ENCODE measurements at regions not wholly inside any gene's neighbourhood (a gene's known extent, or its start where the extent isn't known, plus 50 kb on each side); places are given as distances from the start of the nearest gene placed in this dataset.

DNA sequence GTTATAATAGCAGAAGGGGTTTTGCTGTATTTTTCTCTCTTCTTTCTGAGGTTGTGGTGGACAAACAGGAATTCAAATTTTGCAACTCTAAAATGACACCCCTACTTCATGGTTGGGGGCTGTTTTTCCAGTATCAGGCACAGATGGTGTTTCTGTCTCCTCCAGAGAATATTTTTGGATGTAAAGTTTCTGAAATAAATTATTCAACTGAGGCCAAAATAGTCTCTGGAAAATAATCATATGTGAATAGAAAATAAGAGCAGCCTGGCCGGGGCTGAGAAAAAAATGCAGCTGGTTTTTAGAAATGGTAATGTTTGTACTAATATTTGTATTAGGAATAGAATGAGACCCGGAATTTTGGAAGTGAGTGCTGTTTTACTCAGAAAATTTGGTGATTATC is 121.3 kb upstream of the ADAMTS9 start:
- Histone ChIP-seq H3K36me3 (ENCODE audit: control insufficient read depth, insufficient read depth, low read length) (no peaks in the 10 kb centered on the region), H3K27ac (ENCODE audit: low read depth, low read length, severe bottlenecking) (no peak overlapping the region), H3K4me1 (ENCODE audit: control insufficient read depth, insufficient read depth, low read length, poor library complexity, severe bottlenecking) (peaks cover 13% of the 10 kb centered on the region), H3K4me3 (ENCODE audit: extremely low read depth, insufficient read depth, low read length, poor library complexity, severe bottlenecking) (no peak overlapping the region), H3K9me3 (ENCODE audit: control insufficient read depth, low read length) (no peaks in the 10 kb centered on the region)
- 90 to 93% methylated on average over 1 of the region's 2 CpGs for WGBS, 2 experiments (ENCODE audit: insufficient coverage in 2 of 2)

DNA sequence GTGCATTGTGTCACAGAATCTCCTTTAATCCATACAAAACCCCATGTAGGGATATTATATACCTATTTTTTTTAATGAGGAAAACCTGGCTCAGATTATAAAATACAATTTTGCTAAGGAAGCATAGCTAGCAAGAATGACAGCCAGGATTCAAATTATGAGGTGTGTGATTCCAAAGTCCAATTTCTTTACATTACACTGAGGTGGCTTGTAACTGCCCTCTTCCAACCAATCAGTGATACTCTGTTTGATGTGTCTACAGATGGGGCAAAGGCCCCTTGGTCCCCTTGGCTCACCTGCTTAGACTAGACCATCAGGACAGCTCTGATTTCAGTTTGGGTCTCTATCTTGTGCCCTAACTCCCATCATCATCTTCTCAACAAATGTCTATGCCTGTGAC is 120.3 kb upstream of the ADAMTS9 start:
- H3K4me3 ChIP-seq (ENCODE audit: extremely low read depth, insufficient read depth, low read length, poor library complexity, severe bottlenecking), result no peak overlapping the region
- H3K27ac ChIP-seq (ENCODE audit: low read depth, low read length, severe bottlenecking), result no peak overlapping the region
- no peaks in the 10 kb centered on the region for H3K36me3 ChIP-seq (ENCODE audit: control insufficient read depth, insufficient read depth, low read length)
- H3K4me1 ChIP-seq (ENCODE audit: control insufficient read depth, insufficient read depth, low read length, poor library complexity, severe bottlenecking), result peaks cover 13% of the 10 kb centered on the region
- H3K9me3 ChIP-seq (ENCODE audit: control insufficient read depth, low read length), result no peaks in the 10 kb centered on the region

DNA sequence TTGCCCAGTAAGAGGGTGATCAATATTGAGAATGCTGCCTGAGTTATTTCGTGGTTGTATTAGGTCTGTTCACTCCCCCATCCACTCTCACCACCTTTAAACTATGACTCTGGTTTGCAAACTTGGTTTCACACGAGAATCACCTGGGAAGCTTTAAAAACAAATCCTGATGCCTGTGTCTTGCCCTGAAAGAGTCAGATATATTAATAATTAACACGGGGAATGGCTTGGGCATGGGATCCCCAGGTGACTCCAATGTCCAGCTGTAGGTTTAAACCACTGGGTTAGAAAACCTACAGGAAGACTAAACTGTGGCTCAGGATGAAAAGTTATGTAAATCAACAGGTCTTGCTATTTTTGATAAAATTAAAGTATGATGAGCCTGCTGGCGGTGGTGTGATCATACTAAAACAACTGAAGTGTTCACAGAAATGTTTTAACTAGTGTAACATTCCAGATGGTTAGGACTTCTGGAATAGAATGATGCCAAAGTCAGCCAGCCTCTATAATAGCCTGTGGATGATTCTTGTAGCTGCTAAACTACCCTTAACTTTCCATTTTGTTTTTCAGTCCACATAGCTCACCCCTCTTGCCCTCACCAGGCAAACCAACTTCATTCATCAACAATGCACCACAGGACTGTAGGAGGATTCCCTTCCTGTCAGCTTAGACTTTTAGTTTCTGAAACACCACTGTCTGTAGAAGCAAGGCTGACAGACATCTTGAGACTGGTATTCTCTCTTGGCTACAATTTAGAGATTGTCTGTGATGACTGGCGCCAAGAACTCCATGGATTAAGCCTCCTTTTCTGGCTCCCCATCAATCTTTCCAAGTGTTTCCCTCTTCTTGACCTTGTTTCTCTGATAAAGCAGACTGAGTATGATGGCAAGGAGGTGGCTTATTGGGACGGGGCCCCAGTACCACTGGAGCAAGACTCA is 119.1 kb upstream of the ADAMTS9 start:
- no peaks in the 10 kb centered on the region for H3K36me3 ChIP-seq (ENCODE audit: control insufficient read depth, insufficient read depth, low read length)
- 89 to 100% methylated on average over 3 of the region's 6 CpGs for WGBS, 2 experiments (ENCODE audit: insufficient coverage in 2 of 2)
- peaks cover 25% of the 10 kb centered on the region for H3K4me1 ChIP-seq (ENCODE audit: control insufficient read depth, insufficient read depth, low read length, poor library complexity, severe bottlenecking)
- H3K27ac ChIP-seq (ENCODE audit: low read depth, low read length, severe bottlenecking), result no peak overlapping the region
- H3K4me3 ChIP-seq (ENCODE audit: extremely low read depth, insufficient read depth, low read length, poor library complexity, severe bottlenecking), result no peak overlapping the region
- H3K9me3 ChIP-seq (ENCODE audit: control insufficient read depth, low read length), result no peaks in the 10 kb centered on the region

DNA sequence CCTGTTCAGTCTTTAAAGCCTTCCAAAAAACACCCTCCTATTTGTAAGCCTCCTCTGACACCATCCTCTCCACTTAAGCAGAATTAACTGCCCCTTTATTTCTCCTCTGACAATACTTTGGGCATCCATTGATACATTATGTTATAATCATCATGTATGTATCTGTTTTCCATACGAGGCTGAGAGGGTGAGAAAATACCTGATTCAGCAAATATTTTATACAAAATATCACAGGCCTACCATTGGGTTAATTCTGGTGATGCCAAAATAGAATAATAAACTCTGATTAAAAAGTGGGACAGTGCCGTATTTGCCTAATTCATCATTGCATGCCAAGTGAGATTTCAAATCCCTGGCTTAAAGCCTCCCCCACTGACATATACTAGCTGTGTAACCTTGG is 118.2 kb upstream of the ADAMTS9 start:
- no CpG with 5 or more reads among the region's 2 CpGs for WGBS, 2 experiments (ENCODE audit: insufficient coverage in 2 of 2)
- Histone ChIP-seq H3K4me1 (ENCODE audit: control insufficient read depth, insufficient read depth, low read length, poor library complexity, severe bottlenecking) (peaks cover 32% of the 10 kb centered on the region), H3K4me3 (ENCODE audit: extremely low read depth, insufficient read depth, low read length, poor library complexity, severe bottlenecking) (no peak overlapping the region), H3K27ac (ENCODE audit: low read depth, low read length, severe bottlenecking) (no peak overlapping the region), H3K36me3 (ENCODE audit: control insufficient read depth, insufficient read depth, low read length) (no peaks in the 10 kb centered on the region), H3K9me3 (ENCODE audit: control insufficient read depth, low read length) (no peaks in the 10 kb centered on the region)

DNA sequence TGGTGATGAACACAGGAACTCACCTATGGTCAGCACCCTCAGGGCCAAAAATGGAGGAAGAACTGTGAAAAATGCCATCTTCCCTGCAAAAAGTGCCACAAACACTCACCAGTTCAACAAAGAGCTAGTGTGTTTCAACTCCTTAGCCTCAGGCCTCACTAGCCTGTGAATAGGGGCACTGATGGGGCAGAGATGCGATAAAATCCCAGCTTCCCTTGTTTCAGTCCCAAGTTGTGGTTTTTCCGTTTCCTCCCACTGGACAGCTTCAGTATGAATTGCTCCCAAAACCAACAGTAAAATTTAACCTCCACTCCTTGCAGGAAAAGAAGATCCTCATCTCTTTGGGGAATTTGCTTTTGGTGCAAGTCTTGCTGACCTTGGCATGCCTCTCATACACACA is 117.4 kb upstream of the ADAMTS9 start:
- no peak overlapping the region for H3K27ac ChIP-seq (ENCODE audit: low read depth, low read length, severe bottlenecking)
- peaks cover 32% of the 10 kb centered on the region for H3K4me1 ChIP-seq (ENCODE audit: control insufficient read depth, insufficient read depth, low read length, poor library complexity, severe bottlenecking)
- no peaks in the 10 kb centered on the region for H3K36me3 ChIP-seq (ENCODE audit: control insufficient read depth, insufficient read depth, low read length)
- H3K4me3 ChIP-seq (ENCODE audit: extremely low read depth, insufficient read depth, low read length, poor library complexity, severe bottlenecking), result no peak overlapping the region
- WGBS, 2 experiments (ENCODE audit: insufficient coverage in 2 of 2), result 92% methylated on average over 2 of the region's 2 CpGs; no CpG with 5 or more reads in 1 of the 2 experiments
- no peaks in the 10 kb centered on the region for H3K9me3 ChIP-seq (ENCODE audit: control insufficient read depth, low read length)

DNA sequence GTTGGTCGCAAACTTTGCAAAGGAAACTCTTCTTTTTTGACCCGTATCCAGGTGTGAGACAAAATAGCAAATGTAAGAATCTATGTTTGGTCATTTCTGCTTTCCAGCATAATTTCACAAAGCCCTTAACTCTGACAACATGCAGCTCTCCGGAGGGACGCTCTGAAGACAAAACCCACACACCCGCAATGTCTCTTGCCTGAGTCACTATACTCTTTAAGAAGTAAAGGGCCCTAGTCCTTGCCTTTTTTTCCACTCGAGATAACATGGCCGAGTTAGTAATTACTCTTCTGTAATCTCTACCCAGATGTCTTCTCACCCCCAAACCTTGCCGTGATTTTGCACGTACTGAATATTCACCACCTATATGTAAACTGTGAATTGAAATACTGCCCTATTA is 115.7 kb upstream of the ADAMTS9 start:
- Histone ChIP-seq H3K4me1 (ENCODE audit: control insufficient read depth, insufficient read depth, low read length, poor library complexity, severe bottlenecking) (peaks cover 32% of the 10 kb centered on the region), H3K27ac (ENCODE audit: low read depth, low read length, severe bottlenecking) (peak overlapping the region; percentile 77), H3K9me3 (ENCODE audit: control insufficient read depth, low read length) (no peaks in the 10 kb centered on the region), H3K4me3 (ENCODE audit: extremely low read depth, insufficient read depth, low read length, poor library complexity, severe bottlenecking) (no peak overlapping the region), H3K36me3 (ENCODE audit: control insufficient read depth, insufficient read depth, low read length) (no peaks in the 10 kb centered on the region)
- 55 to 67% methylated on average over 4 to 6 of the region's 9 CpGs for WGBS, 2 experiments (ENCODE audit: insufficient coverage in 2 of 2)

DNA sequence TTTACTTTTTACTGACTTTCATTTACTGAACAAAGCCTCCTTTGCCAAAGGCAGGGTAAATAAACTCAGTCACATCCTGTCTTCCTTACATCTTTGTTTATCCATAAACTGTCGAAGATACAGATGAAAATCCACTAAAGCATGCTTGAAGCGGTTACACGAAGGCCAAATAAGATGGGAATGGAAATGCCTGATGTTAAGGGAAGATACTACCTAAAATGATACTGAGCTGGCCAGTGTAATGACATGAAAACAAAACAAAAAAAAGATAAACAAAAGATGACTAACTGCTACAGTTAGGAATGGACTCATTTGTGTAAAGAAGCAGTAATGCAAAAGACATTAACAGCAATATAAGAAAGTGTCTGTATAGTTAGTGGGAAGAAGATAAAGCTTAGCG is 114.7 kb upstream of the ADAMTS9 start:
- Histone ChIP-seq H3K9me3 (ENCODE audit: control insufficient read depth, low read length) (no peaks in the 10 kb centered on the region), H3K27ac (ENCODE audit: low read depth, low read length, severe bottlenecking) (peak overlapping the region; percentile 77), H3K4me3 (ENCODE audit: extremely low read depth, insufficient read depth, low read length, poor library complexity, severe bottlenecking) (no peak overlapping the region), H3K36me3 (ENCODE audit: control insufficient read depth, insufficient read depth, low read length) (no peaks in the 10 kb centered on the region), H3K4me1 (ENCODE audit: control insufficient read depth, insufficient read depth, low read length, poor library complexity, severe bottlenecking) (peaks cover 32% of the 10 kb centered on the region)
- WGBS, 2 experiments (ENCODE audit: insufficient coverage in 2 of 2), result 100% methylated on average over 3 of the region's 4 CpGs; no CpG with 5 or more reads in 1 of the 2 experiments

DNA sequence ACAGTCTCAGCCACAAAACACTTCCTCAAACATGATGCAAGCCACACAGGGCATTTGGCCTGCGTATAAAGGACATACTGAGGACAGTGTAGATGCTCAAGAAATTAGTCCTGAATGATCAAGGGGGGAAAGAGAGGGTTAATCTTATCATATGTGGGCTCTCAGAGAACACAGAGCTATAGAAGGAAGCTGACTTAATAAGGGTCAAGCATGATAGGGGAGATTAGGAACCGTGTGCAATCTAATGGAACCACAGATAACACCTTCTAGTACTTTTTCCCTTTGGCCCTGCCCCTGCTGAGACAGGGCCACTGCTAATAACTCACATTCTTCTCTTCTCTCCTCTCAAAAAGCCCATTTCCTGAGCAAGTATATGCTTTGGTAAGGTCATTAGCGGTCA is 114.1 kb upstream of the ADAMTS9 start:
- Histone ChIP-seq H3K4me1 (ENCODE audit: control insufficient read depth, insufficient read depth, low read length, poor library complexity, severe bottlenecking) (peaks cover 36% of the 10 kb centered on the region), H3K9me3 (ENCODE audit: control insufficient read depth, low read length) (no peaks in the 10 kb centered on the region), H3K36me3 (ENCODE audit: control insufficient read depth, insufficient read depth, low read length) (no peaks in the 10 kb centered on the region), H3K4me3 (ENCODE audit: extremely low read depth, insufficient read depth, low read length, poor library complexity, severe bottlenecking) (no peak overlapping the region), H3K27ac (ENCODE audit: low read depth, low read length, severe bottlenecking) (peak overlapping the region; percentile 77)
- WGBS, 2 experiments (ENCODE audit: insufficient coverage in 2 of 2), result 44 to 86% methylated on average over 1 of the region's 3 CpGs

DNA sequence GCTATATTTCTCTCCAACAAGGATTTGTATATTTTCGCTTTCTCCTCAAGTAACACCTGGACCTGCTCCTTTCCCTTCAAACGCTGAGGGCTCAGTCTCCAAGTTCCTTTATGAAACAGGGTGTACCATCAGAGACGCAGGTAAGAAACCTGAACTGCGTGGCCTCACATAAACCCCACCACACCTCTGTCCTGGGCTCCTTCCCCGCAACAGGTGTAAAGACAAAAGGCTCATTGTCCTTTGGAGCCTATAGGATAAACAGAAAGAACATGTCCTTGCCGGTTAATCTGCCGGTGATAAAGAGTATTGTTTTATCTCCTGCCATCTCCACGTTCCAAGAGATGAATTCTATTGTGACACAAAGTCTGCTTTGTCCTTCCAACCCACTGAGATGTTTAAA is 111.8 kb upstream of the ADAMTS9 start:
- Histone ChIP-seq H3K4me1 (ENCODE audit: control insufficient read depth, insufficient read depth, low read length, poor library complexity, severe bottlenecking) (peaks cover 40% of the 10 kb centered on the region), H3K27ac (ENCODE audit: low read depth, low read length, severe bottlenecking) (no peak overlapping the region), H3K9me3 (ENCODE audit: control insufficient read depth, low read length) (no peaks in the 10 kb centered on the region), H3K36me3 (ENCODE audit: control insufficient read depth, insufficient read depth, low read length) (no peaks in the 10 kb centered on the region), H3K4me3 (ENCODE audit: extremely low read depth, insufficient read depth, low read length, poor library complexity, severe bottlenecking) (no peak overlapping the region)
- 88 to 93% methylated on average over 6 to 7 of the region's 8 CpGs for WGBS, 2 experiments (ENCODE audit: insufficient coverage in 2 of 2)

DNA sequence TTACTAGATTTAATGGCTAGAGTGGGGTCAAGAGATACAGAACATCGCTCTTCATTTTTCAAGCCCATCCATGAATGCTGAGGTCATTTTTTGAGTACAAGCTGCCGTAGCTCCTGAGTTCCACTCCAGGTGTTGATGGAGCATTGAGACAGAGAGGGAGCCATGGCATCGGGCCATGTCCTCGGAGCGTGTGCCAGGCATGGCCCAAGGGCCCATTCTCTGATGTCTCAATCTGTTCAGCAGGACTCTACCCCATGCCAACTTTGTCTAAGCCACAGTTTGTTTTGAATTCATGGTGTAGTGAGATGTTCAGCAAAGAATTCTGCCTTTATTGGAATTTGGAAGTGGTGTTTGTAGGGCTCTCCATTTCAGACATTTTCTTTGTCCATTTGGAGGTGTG is 110.5 kb upstream of the ADAMTS9 start:
- H3K4me1 ChIP-seq (ENCODE audit: control insufficient read depth, insufficient read depth, low read length, poor library complexity, severe bottlenecking), result peaks cover 29% of the 10 kb centered on the region

More for the DNA sequence above, 110.5 kb upstream of the ADAMTS9 start:
- WGBS, 2 experiments (ENCODE audit: insufficient coverage in 2 of 2), result 97% methylated on average over 5 of the region's 5 CpGs
- H3K36me3 ChIP-seq (ENCODE audit: control insufficient read depth, insufficient read depth, low read length), result no peaks in the 10 kb centered on the region
- no peaks in the 10 kb centered on the region for H3K9me3 ChIP-seq (ENCODE audit: control insufficient read depth, low read length)
- H3K27ac ChIP-seq (ENCODE audit: low read depth, low read length, severe bottlenecking), result no peak overlapping the region
- H3K4me3 ChIP-seq (ENCODE audit: extremely low read depth, insufficient read depth, low read length, poor library complexity, severe bottlenecking), result no peak overlapping the region
